IMR-90 (cell line): ENCODE measurements at regions not wholly inside any gene's neighbourhood (a gene's known extent, or its start where the extent isn't known, plus 50 kb on each side); places are given as distances from the start of the nearest gene placed in this dataset.

Experiments used
- ATAC-seq: fragments of 200-7000 bp; cut with Tn5 transposase; 2 replicates; pipeline ENCODE4 v1.9.1; 2020; ENCODE audit warnings: low read depth, mild to moderate bottlenecking, moderate library complexity
- BruUV-seq: library from RNA; stranded (reverse); fragments of 400-500 nt; replicated peaks from 2 replicates; lab custom pipeline; 2021; lab: Mats Ljungman, UMichigan
- CTCF ChIA-PET: fragments of 300-600 bp; formaldehyde crosslinking; extraction: SDS; loops from one replicate; lab custom pipeline; 2021; ENCODE audit warnings: antibody characterized with exemption; lab: Yijun Ruan, JAX
- POLR2A ChIA-PET: fragments of 300-600 bp; sonication (Branson Sonifier 250); formaldehyde crosslinking; loops from one replicate; lab custom pipeline; 2022; ENCODE audit warnings: antibody characterized with exemption; ENCODE audit not compliant: unreplicated experiment; lab: Charles Lee
- DNase-seq: peaks from one replicate; pipeline ENCODE4 v3.0.0; 2013
- H2AFZ ChIP-seq: replicated peaks from 2 replicates; pipeline ENCODE3; 2013; ENCODE audit warnings: low read length, mild to moderate bottlenecking; ENCODE audit not compliant: poor library complexity
- H2AK5ac ChIP-seq: 2 replicates; pipeline ENCODE4 v1.6.1; 2013; ENCODE audit warnings: low read depth, low read length, inconsistent platforms
- H2AK9ac ChIP-seq: replicated peaks from 2 replicates; pipeline ENCODE3; 2013; ENCODE audit warnings: mild to moderate bottlenecking, low read depth, low read length, moderate library complexity; ENCODE audit not compliant: poor library complexity
- H2BK120ac ChIP-seq: 2 replicates; pipeline ENCODE4 v1.6.1; 2013; ENCODE audit warnings: low read depth, low read length, inconsistent platforms
- H2BK15ac ChIP-seq: 3 replicates; pipeline ENCODE4 v1.6.1; 2013; ENCODE audit warnings: low read depth, low read length, inconsistent platforms
- H2BK20ac ChIP-seq: 2 replicates; pipeline ENCODE4 v1.6.1; 2013; ENCODE audit warnings: low read depth, mild to moderate bottlenecking, inconsistent platforms, low read length, moderate library complexity
- H2BK5ac ChIP-seq: 2 replicates; pipeline ENCODE4 v1.6.1; 2013; ENCODE audit warnings: mild to moderate bottlenecking, low read depth, low read length, inconsistent platforms; ENCODE audit not compliant: poor library complexity, severe bottlenecking
- H3K14ac ChIP-seq: replicated peaks from 2 replicates; pipeline ENCODE4 v1.6.1; 2013; ENCODE audit warnings: low read depth, low read length, inconsistent platforms
- H3K18ac ChIP-seq: 2 replicates; pipeline ENCODE4 v1.6.1; 2013; ENCODE audit warnings: low read depth, low read length, control low read depth
- H3K23ac ChIP-seq: 2 replicates; pipeline ENCODE4 v1.6.1; 2013; ENCODE audit warnings: low read depth, low read length, inconsistent platforms
- H3K27ac ChIP-seq: 2 replicates; pipeline ENCODE4 v1.5.1; 2013; ENCODE audit warnings: mild to moderate bottlenecking, control low read depth, low read length; ENCODE audit not compliant: insufficient read depth
- H3K27me3 ChIP-seq: 2 replicates; pipeline ENCODE4 v1.6.1; 2013; ENCODE audit warnings: low read length; ENCODE audit not compliant: control insufficient read depth, insufficient read depth
- H3K36me3 ChIP-seq: 2 replicates; pipeline ENCODE4 v1.6.1; 2013; ENCODE audit warnings: low read length, mixed read lengths; ENCODE audit not compliant: control insufficient read depth, insufficient read depth
- H3K4ac ChIP-seq: 2 replicates; pipeline ENCODE4 v1.6.1; 2013; ENCODE audit warnings: low read depth, low read length, inconsistent platforms
- H3K4me1 ChIP-seq: 2 replicates; pipeline ENCODE4 v1.6.1; 2013; ENCODE audit warnings: low read length, mixed read lengths; ENCODE audit not compliant: control insufficient read depth, insufficient read depth
- H3K4me2 ChIP-seq: 2 replicates; pipeline ENCODE4 v1.6.1; 2013; ENCODE audit warnings: low read depth, mild to moderate bottlenecking, control low read depth, low read length, moderate library complexity
- H3K4me3 ChIP-seq: 2 replicates; pipeline ENCODE4 v1.5.1; 2013; ENCODE audit warnings: low read depth, mild to moderate bottlenecking, control low read depth, low read length, moderate library complexity; ENCODE audit not compliant: insufficient read depth
- H3K56ac ChIP-seq: 2 replicates; pipeline ENCODE4 v1.6.1; 2013; ENCODE audit warnings: low read length, inconsistent platforms; ENCODE audit not compliant: insufficient read depth; ENCODE audit errors: extremely low read depth
- H3K79me1 ChIP-seq, 2 experiments: 2 replicates each; pipeline ENCODE4 v1.6.1; 2013; ENCODE audit warnings: low read length in 2 of 2, inconsistent platforms in 1 of 2, low read depth in 1 of 2
- H3K9ac ChIP-seq: 2 replicates; pipeline ENCODE4 v1.6.1; 2013; ENCODE audit warnings: low read depth, low read length, control low read depth
- H3K9me1 ChIP-seq: 2 replicates; pipeline ENCODE4 v1.6.1; 2013; ENCODE audit warnings: low read length, inconsistent platforms; ENCODE audit not compliant: insufficient read depth
- H3K9me3 ChIP-seq: 2 replicates; pipeline ENCODE4 v1.6.1; 2013; ENCODE audit warnings: low read length; ENCODE audit not compliant: control insufficient read depth, insufficient read depth
- H4K20me1 ChIP-seq: 2 replicates; pipeline ENCODE4 v1.6.1; 2013; ENCODE audit warnings: low read length, inconsistent platforms; ENCODE audit not compliant: insufficient read depth
- H4K5ac ChIP-seq: 2 replicates; pipeline ENCODE4 v1.6.1; 2013; ENCODE audit warnings: mild to moderate bottlenecking, low read depth, low read length, control low read depth
- H4K8ac ChIP-seq, 2 experiments: 2 replicates each; pipeline ENCODE4 v1.6.1; 2013; ENCODE audit warnings: low read depth in 2 of 2, low read length in 2 of 2, control low read depth in 1 of 2, inconsistent platforms in 1 of 2
- H4K91ac ChIP-seq: 2 replicates; pipeline ENCODE4 v1.6.1; 2013; ENCODE audit warnings: low read depth, low read length, inconsistent platforms; ENCODE audit not compliant: insufficient read depth
- BHLHE40 ChIP-seq: fragments of 150-350 bp; IDR thresholded peaks from 2 replicates; pipeline ENCODE4 v1.6.1; 2016; ENCODE audit warnings: mild to moderate bottlenecking, low read depth, low read length
- CEBPB ChIP-seq: IDR thresholded peaks from 2 replicates; pipeline ENCODE4 v1.6.1; 2012; ENCODE audit warnings: low read depth, low read length, improper control_type of control experiment
- CHD1 ChIP-seq: IDR thresholded peaks from 2 replicates; pipeline ENCODE4 v1.6.1; 2012; ENCODE audit warnings: low read depth, low read length, improper control_type of control experiment
- FOS ChIP-seq: fragments of 150-350 bp; IDR thresholded peaks from 2 replicates; pipeline ENCODE4 v1.6.1; 2016; ENCODE audit warnings: low read depth, low read length
- MAFK ChIP-seq: IDR thresholded peaks from 2 replicates; pipeline ENCODE4 v1.6.1; 2012; ENCODE audit warnings: low read depth, low read length, improper control_type of control experiment
- MXI1 ChIP-seq: IDR thresholded peaks from 2 replicates; pipeline ENCODE4 v1.6.1; 2012; ENCODE audit warnings: low read depth, mild to moderate bottlenecking, low read length, moderate library complexity, borderline replicate concordance
- NFE2L2 ChIP-seq: fragments of 150-350 bp; IDR thresholded peaks from 2 replicates; pipeline ENCODE4 v1.6.1; 2016; ENCODE audit warnings: low read depth, mild to moderate bottlenecking, low read length
- RAD21 ChIP-seq: IDR thresholded peaks from 2 replicates; pipeline ENCODE4 v1.6.1; 2012; ENCODE audit warnings: low read length, improper control_type of control experiment
- RCOR1 ChIP-seq: IDR thresholded peaks from 2 replicates; pipeline ENCODE4 v1.6.1; 2012; ENCODE audit warnings: mild to moderate bottlenecking, low read length, improper control_type of control experiment; ENCODE audit not compliant: insufficient replicate concordance
- SMC3 ChIP-seq: fragments of 150-350 bp; IDR thresholded peaks from 2 replicates; pipeline ENCODE4 v1.6.1; 2016; ENCODE audit warnings: low read depth, mild to moderate bottlenecking, antibody characterized with exemption, low read length, moderate library complexity
- WGBS, 2 experiments: methylation state at CpG; one replicate each; pipeline versions ENCODE4 v1.1.5 to v1.1.7; 2013; ENCODE audit warnings: missing lambda C conversion rate in 2 of 2; ENCODE audit not compliant: insufficient read length in 1 of 2; ENCODE audit errors: extremely low coverage in 2 of 2; 5-methylcytosine and 5-hydroxymethylcytosine counted together
- dilution Hi-C: fragments of 300-500 bp; cut with HindIII; formaldehyde crosslinking; loops from one replicate; pipeline ENCODE4 v1.14.3; 2018; ENCODE audit warnings: low sequenced_read_pairs; ENCODE audit not compliant: unreplicated experiment
- in situ Hi-C: fragments of 300-500 bp; cut with MboI; formaldehyde crosslinking; loops from 3 replicates; pipeline ENCODE4 v1.14.3; 2019; ENCODE audit warnings: low sequenced_read_pairs, inconsistent platforms, mixed read lengths
- intact Hi-C: fragments of 100-400 bp; cut with micrococcal nuclease; formaldehyde crosslinking; loops from 2 replicates; pipeline ENCODE4 v1.10.0; 2022
- TF ChIP-seq, protein P1 (sequence below): fragments of 150-350 bp; IDR thresholded peaks from 2 replicates; pipeline ENCODE4 v1.6.1; 2017; ENCODE audit warnings: mild to moderate bottlenecking, antibody characterized with exemption, low read length, low read depth
- TF ChIP-seq, protein P2 (sequence below): conservative IDR thresholded peaks from 2 replicates; pipeline ENCODE4 v1.5.1; 2012; ENCODE audit warnings: mild to moderate bottlenecking, low read depth, low read length, improper control_type of control experiment
- TF ChIP-seq, protein P3 (sequence below): fragments of 150-350 bp; IDR thresholded peaks from 2 replicates; pipeline ENCODE4 v1.6.1; 2016; ENCODE audit warnings: low read depth, mild to moderate bottlenecking, low read length, moderate library complexity, borderline replicate concordance

DNA sequence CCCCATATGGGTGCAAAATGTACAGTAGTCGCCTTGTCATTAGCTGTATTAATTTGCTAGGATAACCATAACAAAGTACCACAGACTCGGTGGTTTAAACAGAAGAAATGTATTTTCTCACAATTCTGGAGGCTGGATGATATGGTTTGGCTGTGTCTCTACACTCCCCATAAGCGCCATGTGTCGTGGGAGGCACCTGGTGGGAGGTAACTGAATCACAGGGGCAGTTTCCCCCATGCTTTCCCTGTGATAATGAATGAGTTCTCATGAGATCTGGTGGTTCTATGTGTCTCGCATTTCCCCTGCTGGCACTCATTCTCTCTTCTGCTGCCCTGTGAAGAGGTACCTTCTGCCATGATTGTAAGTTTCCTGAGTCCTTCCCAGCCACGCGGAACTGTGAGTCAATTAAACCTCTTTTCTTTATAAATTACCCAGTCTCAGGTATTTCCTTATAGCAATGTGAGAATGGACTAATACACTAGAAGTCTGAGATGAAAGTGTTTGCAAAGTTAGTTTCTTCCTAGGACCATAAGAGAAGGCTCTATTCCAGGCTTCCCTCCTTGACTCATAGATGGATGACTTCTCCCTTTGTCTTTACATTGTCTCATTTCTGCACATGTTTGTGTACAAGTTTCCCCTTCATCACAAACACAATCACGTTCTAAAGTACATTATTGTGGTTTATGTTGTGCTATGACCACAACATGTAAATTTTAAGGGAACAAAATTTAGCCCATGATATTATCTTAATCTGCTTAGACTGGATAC is 1442.6 kb downstream of the SUCLG1 start:
- H3K27ac ChIP-seq, result no peak overlapping the region
- no peaks in the 10 kb centered on the region for H4K20me1 ChIP-seq
- no peaks in the 10 kb centered on the region for H3K9me3 ChIP-seq
- H3K36me3 ChIP-seq, result no peaks in the 10 kb centered on the region
- no peak overlapping the region for H2AK5ac ChIP-seq
- no peak overlapping the region for H3K23ac ChIP-seq
- CTCF ChIA-PET, result no interaction called here
- no peak overlapping the region for H2BK5ac ChIP-seq
- no peaks in the 10 kb centered on the region for H3K4me1 ChIP-seq
- H3K79me1 ChIP-seq, result no peaks in the 10 kb centered on the region
- no peak overlapping the region for H3K56ac ChIP-seq
- no peak for ATAC-seq
- no peak overlapping the region for H2AFZ ChIP-seq
- H3K14ac ChIP-seq, result no peak overlapping the region
- H3K4me2 ChIP-seq, result no peak overlapping the region
- no peak for DNase-seq
- WGBS, 2 experiments, result 100% methylated on average over 1 of the region's 8 CpGs; no CpG with 5 or more reads in 1 of the 2 experiments
- no peak overlapping the region for H4K91ac ChIP-seq
- H2BK120ac ChIP-seq, result no peak overlapping the region
- no peak overlapping the region for H3K9ac ChIP-seq
- H3K4me3 ChIP-seq, result no peak overlapping the region
- intact Hi-C loops, result no loop called here
- POLR2A ChIA-PET, result no interaction called here
- no peak overlapping the region for H4K8ac ChIP-seq
- no peak overlapping the region for H4K5ac ChIP-seq
- H3K4ac ChIP-seq, result no peak overlapping the region
- no peak overlapping the region for H2BK15ac ChIP-seq
- TF ChIP-seq FOS (no peak), MAFK (no peak), BHLHE40 (no peak), CHD1 (no peak), MXI1 (no peak), RCOR1 (no peak), SMC3 (no peak), RAD21 (no peak), CEBPB (no peak), NFE2L2 (no peak)
- TF ChIP-seq, protein P1, sequence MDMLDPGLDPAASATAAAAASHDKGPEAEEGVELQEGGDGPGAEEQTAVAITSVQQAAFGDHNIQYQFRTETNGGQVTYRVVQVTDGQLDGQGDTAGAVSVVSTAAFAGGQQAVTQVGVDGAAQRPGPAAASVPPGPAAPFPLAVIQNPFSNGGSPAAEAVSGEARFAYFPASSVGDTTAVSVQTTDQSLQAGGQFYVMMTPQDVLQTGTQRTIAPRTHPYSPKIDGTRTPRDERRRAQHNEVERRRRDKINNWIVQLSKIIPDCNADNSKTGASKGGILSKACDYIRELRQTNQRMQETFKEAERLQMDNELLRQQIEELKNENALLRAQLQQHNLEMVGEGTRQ, result no peak
- TF ChIP-seq, protein P2, sequence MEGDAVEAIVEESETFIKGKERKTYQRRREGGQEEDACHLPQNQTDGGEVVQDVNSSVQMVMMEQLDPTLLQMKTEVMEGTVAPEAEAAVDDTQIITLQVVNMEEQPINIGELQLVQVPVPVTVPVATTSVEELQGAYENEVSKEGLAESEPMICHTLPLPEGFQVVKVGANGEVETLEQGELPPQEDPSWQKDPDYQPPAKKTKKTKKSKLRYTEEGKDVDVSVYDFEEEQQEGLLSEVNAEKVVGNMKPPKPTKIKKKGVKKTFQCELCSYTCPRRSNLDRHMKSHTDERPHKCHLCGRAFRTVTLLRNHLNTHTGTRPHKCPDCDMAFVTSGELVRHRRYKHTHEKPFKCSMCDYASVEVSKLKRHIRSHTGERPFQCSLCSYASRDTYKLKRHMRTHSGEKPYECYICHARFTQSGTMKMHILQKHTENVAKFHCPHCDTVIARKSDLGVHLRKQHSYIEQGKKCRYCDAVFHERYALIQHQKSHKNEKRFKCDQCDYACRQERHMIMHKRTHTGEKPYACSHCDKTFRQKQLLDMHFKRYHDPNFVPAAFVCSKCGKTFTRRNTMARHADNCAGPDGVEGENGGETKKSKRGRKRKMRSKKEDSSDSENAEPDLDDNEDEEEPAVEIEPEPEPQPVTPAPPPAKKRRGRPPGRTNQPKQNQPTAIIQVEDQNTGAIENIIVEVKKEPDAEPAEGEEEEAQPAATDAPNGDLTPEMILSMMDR, result no peak
- TF ChIP-seq, protein P3, sequence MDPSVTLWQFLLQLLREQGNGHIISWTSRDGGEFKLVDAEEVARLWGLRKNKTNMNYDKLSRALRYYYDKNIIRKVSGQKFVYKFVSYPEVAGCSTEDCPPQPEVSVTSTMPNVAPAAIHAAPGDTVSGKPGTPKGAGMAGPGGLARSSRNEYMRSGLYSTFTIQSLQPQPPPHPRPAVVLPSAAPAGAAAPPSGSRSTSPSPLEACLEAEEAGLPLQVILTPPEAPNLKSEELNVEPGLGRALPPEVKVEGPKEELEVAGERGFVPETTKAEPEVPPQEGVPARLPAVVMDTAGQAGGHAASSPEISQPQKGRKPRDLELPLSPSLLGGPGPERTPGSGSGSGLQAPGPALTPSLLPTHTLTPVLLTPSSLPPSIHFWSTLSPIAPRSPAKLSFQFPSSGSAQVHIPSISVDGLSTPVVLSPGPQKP, result no peak
- H2AK9ac ChIP-seq, result no peak overlapping the region
- H2BK20ac ChIP-seq, result no peak overlapping the region
- dilution Hi-C loops, result no loop called here
- in situ Hi-C loops, result no loop called here
- H3K18ac ChIP-seq, result no peak overlapping the region
- no peaks in the 10 kb centered on the region for H3K9me1 ChIP-seq
- H3K27me3 ChIP-seq, result no peaks in the 10 kb centered on the region
- BruUV-seq, result no TSS peak
